ENCODE measurements at regions not wholly inside any gene's neighbourhood (a gene's known extent, or its start where the extent isn't known, plus 50 kb on each side); places are given as distances from the start of the nearest gene placed in this dataset.

- no peak for DNase-seq (ENCODE audit: low spot score in 2 of 2)
- Histone ChIP-seq H3K27ac (peak overlapping the region in 1 of 2 donors; percentile 65), H3K36me3 (no peaks in the 10 kb centered on the region), H3K27me3 (no peaks in the 10 kb centered on the region), H3K4me3 (peak overlapping the region in 1 of 3 donors; percentile 43), H3K4me1 (no peaks in the 10 kb centered on the region), H3K9me3 (no peaks in the 10 kb centered on the region)
- TF ChIP-seq, protein P1, sequence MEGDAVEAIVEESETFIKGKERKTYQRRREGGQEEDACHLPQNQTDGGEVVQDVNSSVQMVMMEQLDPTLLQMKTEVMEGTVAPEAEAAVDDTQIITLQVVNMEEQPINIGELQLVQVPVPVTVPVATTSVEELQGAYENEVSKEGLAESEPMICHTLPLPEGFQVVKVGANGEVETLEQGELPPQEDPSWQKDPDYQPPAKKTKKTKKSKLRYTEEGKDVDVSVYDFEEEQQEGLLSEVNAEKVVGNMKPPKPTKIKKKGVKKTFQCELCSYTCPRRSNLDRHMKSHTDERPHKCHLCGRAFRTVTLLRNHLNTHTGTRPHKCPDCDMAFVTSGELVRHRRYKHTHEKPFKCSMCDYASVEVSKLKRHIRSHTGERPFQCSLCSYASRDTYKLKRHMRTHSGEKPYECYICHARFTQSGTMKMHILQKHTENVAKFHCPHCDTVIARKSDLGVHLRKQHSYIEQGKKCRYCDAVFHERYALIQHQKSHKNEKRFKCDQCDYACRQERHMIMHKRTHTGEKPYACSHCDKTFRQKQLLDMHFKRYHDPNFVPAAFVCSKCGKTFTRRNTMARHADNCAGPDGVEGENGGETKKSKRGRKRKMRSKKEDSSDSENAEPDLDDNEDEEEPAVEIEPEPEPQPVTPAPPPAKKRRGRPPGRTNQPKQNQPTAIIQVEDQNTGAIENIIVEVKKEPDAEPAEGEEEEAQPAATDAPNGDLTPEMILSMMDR (IDR thresholded peaks at IDR 0.05): no peak
- TF ChIP-seq POLR2AphosphoS5 (IDR thresholded peaks at IDR 0.05) (no peak), POLR2A (IDR thresholded peaks at IDR 0.05) (no peak)
- intact Hi-C loops (cut with DNase I; ENCODE audit: low total_unique reads): no loop called here
Observed at GRCh38 chr4:184268584-184269160, 51.0 kb upstream of the ENPP6 start.

GRCh38 chr4:184267673-184268583 is 50.3 kb upstream of the ENPP6 start:
- H3K36me3 ChIP-seq: no peaks in the 10 kb centered on the region
- intact Hi-C loops (cut with DNase I; ENCODE audit: low total_unique reads): no loop called here
- TF ChIP-seq POLR2A (IDR thresholded peaks at IDR 0.05) (no peak), POLR2AphosphoS5 (IDR thresholded peaks at IDR 0.05) (peak in 1 of 3 donors; percentile 43)
- TF ChIP-seq, protein P1 (IDR thresholded peaks at IDR 0.05): no peak
- DNase-seq (ENCODE audit: low spot score in 2 of 2): no peak
- H3K27me3 ChIP-seq: no peaks in the 10 kb centered on the region
- H3K4me3 ChIP-seq: peak overlapping the region in 2 of 3 donors; percentile 34 to 43
- H3K4me1 ChIP-seq: no peaks in the 10 kb centered on the region
- H3K27ac ChIP-seq: peak overlapping the region; percentile 30 to 65
- H3K9me3 ChIP-seq: no peaks in the 10 kb centered on the region
